ENCODE measurements at regions not wholly inside any gene's neighbourhood (a gene's known extent, or its start where the extent isn't known, plus 50 kb on each side); places are given as distances from the start of the nearest gene placed in this dataset.

DNA sequence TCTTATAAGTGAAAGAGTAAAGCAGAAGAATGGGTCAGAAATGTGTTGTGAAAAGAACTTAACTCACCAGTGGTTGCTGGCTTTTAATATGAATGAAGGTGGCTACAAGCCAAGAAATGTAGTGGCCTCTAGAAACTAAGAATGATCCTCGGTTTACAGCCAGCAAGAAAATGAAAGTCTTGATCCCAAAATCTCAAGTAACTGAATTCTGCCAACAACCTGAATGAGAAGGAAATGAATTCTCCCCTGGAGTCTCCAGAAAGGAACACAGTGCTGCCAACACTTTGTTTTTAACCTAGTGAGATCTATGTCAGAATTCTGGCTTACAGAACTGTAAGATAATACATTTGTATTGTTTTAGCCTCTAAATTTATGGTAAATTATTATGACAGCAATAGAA lies 193.0 kb downstream of the FZD1 start:
- TF ChIP-seq, protein P1, sequence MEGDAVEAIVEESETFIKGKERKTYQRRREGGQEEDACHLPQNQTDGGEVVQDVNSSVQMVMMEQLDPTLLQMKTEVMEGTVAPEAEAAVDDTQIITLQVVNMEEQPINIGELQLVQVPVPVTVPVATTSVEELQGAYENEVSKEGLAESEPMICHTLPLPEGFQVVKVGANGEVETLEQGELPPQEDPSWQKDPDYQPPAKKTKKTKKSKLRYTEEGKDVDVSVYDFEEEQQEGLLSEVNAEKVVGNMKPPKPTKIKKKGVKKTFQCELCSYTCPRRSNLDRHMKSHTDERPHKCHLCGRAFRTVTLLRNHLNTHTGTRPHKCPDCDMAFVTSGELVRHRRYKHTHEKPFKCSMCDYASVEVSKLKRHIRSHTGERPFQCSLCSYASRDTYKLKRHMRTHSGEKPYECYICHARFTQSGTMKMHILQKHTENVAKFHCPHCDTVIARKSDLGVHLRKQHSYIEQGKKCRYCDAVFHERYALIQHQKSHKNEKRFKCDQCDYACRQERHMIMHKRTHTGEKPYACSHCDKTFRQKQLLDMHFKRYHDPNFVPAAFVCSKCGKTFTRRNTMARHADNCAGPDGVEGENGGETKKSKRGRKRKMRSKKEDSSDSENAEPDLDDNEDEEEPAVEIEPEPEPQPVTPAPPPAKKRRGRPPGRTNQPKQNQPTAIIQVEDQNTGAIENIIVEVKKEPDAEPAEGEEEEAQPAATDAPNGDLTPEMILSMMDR (conservative IDR thresholded peaks at IDR 0.05; ENCODE audit: low read length): no peak
- no peak overlapping the region for H3K4me3 ChIP-seq (ENCODE audit: low read length)
- DNase-seq (ENCODE audit: low read depth): no peak

DNA sequence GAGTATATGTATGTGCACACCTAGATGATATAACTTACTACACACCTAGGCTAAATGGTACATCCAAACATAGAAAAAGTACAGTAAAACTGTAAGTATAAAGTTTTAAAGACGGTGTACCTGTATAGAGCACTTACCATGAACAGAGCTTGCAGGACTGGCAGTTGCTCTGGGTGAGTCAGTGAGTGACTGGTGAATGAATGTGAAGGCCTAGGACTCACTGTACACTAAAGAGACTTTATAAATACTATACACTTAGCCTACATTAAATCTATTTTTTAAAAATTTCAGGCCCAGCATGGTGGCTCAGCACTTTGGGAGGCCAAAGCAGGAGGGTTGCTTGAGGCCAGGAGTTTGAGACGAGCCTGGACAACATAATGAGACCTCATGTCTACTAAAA lies 195.3 kb downstream of the FZD1 start:
- DNase-seq (ENCODE audit: low read depth): no peak
- no peak overlapping the region for H3K4me3 ChIP-seq (ENCODE audit: low read length)
- TF ChIP-seq, protein P1 (conservative IDR thresholded peaks at IDR 0.05; ENCODE audit: low read length): no peak

DNA sequence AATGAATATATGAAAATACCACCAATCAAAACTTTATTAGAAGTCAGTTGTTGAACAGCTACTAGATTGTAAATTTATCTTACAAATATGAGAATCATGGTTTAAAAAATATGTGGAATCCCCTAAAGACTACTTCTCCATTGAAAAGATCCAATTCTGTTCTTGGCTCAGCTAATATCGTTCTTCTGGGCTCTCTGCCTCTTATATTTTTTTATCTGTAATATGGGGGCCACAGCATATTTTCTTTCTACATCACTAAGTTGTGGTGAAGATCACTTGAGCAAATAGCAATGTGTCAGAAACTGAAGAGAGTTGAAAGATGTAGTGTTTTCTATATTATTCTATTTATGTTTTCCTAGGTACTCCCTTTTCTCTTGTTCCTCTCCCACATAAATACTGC lies 198.1 kb downstream of the FZD1 start:
- DNase-seq (ENCODE audit: low read depth): no peak
- H3K4me3 ChIP-seq (ENCODE audit: low read length): no peak overlapping the region
- TF ChIP-seq, protein P1 (conservative IDR thresholded peaks at IDR 0.05; ENCODE audit: low read length): no peak

DNA sequence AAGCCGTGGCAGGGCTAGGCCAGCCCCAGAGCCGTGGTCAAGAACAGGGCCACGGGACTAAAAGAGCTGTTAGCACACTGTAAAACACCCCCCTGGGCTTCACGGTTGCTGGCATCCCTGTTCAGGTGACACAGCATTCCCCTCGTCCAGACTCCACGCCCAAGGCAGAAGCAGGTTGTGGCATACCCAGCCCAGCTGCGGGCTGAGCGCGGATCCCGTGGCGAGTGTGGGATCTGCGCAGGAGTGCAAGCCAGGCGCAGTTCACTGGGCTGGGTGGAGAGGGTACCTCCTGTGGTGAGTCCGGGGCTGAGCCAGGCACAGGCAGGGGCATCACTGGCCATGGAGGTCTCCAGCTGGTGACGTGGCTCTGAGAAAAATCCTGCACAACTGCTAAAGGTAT lies 199.1 kb downstream of the FZD1 start:
- H3K4me3 ChIP-seq (ENCODE audit: low read length): no peak overlapping the region
- TF ChIP-seq, protein P1 (conservative IDR thresholded peaks at IDR 0.05; ENCODE audit: low read length): no peak
- no peak for DNase-seq (ENCODE audit: low read depth)

DNA sequence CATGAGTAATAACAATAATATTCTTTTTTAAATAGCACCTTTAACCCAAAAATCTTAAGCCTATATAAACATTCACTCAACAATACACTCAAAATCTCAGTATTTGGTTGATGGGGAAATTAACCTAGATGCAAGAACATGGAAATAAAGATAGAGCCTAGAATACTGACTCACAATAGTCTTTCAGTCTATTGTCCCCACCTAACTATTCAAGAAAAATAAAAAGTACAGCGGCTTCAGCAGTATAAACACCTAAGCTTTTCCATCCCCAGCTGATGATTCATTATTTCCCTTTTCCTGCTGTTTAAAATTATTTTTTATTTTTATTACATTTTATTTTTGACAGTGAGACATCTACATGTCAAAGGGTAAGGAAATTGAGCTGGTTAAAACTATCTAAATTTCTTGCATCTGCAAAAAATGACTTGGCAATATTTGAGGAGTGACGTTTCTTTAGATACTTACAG lies 201.4 kb downstream of the FZD1 start:
- TF ChIP-seq, protein P1 (conservative IDR thresholded peaks at IDR 0.05; ENCODE audit: low read length): no peak
- no peak overlapping the region for H3K4me3 ChIP-seq (ENCODE audit: low read length)
- DNase-seq (ENCODE audit: low read depth): no peak

DNA sequence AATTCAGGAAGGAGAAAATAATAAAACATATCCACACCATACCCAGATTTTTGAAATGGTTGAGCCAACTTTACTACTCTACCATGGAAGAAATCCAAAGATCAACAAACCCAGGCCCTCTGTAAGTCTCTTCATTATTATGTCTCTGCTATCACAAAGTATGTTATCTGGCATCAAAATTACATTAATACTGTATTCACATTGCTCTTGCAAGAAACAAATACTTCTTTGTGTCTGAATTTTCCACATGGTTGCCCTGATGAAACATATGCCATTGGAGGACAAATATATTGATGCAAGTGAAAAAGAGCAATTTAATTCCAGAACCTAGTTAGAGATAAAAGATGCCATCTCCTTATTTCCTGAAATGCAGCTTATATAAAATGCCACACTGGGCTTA lies 204.0 kb downstream of the FZD1 start:
- DNase-seq (ENCODE audit: low read depth): no peak
- no peak overlapping the region for H3K4me3 ChIP-seq (ENCODE audit: low read length)
- TF ChIP-seq, protein P1 (conservative IDR thresholded peaks at IDR 0.05; ENCODE audit: low read length): no peak

DNA sequence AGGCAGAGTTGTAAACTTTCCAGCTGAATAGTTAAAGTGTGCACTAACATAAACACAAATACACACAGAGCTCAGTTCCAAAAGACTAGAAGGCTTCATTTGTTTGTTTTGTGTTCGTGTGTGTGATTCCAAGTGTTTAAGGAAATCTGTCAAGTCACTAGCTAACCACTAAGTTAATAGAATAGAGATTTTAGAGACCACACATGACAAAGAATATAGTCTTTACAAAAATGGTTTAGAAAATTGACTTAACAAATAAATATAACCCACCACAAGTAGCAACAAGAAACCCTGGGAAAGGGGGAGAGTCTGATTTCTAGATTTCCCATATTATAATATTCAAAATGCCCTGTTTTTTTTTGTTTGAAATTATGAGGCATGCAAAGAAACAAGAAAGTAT lies 209.4 kb downstream of the FZD1 start:
- no peak overlapping the region for H3K4me3 ChIP-seq (ENCODE audit: low read length)
- DNase-seq (ENCODE audit: low read depth): no peak
- TF ChIP-seq, protein P1 (conservative IDR thresholded peaks at IDR 0.05; ENCODE audit: low read length): no peak

Data from AG10803 (cell line).